GM19438 (cell line): ENCODE measurements at regions not wholly inside any gene's neighbourhood (a gene's known extent, or its start where the extent isn't known, plus 50 kb on each side); places are given as distances from the start of the nearest gene placed in this dataset.

Source experiments
- ATAC-seq: cut with Tn5 transposase; IDR thresholded peaks from one replicate; pipeline ENCODE4 v1.9.1; 2021; ENCODE audit warnings: low read depth; ENCODE audit not compliant: unreplicated experiment

- ATAC-seq, result no peak
Measured at GRCh38 chr6:165922309-165922794, 245.3 kb downstream of the TBXT start.

GRCh38 chr6:165920896-165921671 lies 246.6 kb downstream of the TBXT start:
- no peak for ATAC-seq

DNA sequence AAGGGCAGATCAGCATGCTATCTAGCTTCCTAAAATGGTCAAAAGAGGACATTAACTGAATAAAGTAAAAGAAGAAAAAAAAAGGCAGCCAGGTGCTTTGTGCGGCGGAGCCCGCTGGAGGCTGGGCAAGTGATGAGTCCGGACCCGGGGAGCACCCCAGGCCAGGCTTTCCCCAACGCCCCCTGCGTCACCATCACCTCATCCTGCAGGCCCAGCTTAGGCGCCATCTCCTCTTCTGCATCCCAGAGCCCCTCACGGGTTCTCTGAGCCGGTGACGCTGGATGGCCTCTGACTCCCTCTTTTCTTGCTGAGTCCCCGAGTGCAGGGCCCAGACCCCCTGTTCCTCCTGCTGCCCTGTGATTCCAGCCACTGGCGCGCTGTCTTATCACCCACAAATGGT lies 250.1 kb downstream of the TBXT start:
- ATAC-seq, result no peak

GRCh38 chr6:165915022-165915770 lies 252.2 kb upstream of the PDE10A start:
- no peak for ATAC-seq

DNA sequence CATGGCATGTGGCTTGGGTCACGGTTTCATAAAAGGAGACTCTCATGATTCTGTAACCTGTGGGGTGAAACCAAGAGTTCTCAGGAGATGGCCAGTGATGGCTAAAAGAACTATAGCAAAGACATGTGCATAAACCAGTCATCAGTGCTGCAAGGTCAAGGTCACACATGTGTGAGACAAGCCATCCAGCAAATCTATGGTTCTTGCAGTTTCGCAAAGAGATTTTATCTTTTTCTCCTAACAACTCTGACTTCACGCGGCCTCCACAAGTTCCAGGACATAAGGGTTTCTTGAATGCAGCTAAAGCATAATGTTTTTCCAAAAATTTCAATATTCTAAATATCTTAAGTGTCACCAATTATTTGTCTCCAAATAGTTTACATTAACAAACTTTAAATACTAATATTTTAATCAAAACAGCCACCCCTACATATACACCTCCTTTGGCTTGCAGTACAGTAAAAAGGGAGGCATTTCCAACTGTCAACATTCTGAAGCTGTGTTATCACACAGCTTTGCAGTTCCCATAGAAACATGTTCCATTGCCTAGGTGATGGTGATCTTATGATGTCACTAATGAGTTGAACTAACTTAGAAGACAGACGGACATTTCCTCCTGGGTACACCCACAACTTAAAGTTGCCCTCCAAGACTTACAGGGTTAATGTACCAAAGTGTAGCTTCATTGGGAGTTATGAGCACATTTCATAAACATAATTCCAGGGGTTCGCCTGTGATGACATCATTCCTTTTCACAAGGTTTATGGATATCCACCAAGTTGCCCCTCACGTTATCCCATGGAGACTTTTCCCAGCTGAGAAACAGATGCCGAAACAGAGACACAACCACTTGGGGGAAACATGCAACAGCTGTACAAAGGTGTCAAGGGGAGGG lies 250.9 kb upstream of the PDE10A start:
- no peak for ATAC-seq

- ATAC-seq, result no peak
Measured at GRCh38 chr6:165910184-165910966, 247.3 kb upstream of the PDE10A start.

- ATAC-seq, result no peak
Measured at GRCh38 chr6:165906736-165907135, 243.7 kb upstream of the PDE10A start.

GRCh38 chr6:165905744-165906143 lies 242.7 kb upstream of the PDE10A start:
- no peak for ATAC-seq

DNA sequence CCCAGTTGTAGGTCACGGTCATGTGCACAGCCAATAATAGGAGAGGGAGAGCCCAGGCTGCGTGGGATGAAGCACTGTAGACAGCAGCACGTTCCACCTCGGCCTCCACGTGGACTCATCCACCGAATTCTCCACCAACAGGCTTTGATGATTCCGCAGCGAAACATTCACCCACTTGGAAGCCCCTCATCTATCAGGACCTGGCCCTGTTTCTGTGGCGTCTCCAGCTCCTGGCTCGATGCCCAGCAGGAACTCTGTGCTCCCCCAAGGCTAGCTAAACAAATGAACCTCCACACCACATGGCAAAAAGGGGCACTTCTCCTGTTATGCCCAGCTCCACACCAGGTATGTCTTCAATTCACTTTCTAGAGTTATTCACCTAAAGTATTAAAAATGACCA lies 237.9 kb upstream of the PDE10A start:
- ATAC-seq, result no peak

DNA sequence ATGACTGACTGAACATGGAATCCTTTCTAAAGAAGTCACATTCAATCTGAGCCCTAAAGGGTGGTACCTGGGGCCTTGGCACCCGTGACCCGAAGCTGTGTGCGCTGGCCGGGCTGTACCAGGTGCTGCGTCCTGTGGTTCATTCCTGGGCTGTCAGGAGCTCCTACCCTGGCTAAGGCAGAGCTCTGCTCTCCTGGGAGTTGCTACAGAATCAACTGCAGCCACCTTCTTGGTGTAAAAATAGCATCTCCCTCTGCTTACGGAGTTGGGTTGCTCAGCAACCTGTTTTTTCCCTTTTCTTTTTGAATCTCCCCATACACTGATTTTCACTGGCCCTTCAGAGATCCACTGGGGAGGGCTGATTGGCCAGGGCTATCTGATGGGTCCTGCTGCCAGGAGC lies 236.6 kb upstream of the PDE10A start:
- ATAC-seq, result no peak

- ATAC-seq, result no peak
Measured at GRCh38 chr6:165895421-165896165, 232.6 kb upstream of the PDE10A start.

DNA sequence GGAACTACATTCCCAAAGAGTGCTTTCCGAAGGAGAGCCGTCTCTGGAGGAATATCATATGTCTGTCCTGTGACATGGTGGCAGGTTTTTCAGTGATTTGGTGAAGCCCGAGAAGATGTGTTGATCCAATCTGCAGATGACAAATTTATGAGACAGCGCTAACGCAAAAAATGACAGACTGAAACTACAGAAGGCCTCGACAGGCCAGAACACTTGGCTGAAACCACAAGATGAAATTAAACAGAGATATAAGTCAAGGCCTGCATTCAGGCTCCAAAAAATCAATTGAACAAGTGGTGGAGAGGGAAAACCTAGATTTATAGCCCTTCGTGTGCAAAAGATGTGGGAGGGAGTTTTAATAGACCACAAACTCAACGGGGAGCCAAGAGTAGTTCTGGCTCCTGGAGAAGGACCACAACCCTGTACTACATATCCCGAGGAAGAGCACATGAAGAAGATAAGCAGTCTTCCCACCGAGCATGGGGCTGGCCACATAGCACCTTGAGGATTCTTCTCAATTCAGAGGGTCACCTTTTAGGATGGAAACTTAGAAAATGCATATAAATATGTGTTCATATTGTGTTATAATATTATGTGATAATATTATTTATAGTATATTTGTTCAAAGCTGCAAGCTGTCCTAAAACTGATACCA lies 231.3 kb upstream of the PDE10A start:
- no peak for ATAC-seq

- no peak for ATAC-seq
Measured at GRCh38 chr6:165893431-165893830, 230.4 kb upstream of the PDE10A start.

DNA sequence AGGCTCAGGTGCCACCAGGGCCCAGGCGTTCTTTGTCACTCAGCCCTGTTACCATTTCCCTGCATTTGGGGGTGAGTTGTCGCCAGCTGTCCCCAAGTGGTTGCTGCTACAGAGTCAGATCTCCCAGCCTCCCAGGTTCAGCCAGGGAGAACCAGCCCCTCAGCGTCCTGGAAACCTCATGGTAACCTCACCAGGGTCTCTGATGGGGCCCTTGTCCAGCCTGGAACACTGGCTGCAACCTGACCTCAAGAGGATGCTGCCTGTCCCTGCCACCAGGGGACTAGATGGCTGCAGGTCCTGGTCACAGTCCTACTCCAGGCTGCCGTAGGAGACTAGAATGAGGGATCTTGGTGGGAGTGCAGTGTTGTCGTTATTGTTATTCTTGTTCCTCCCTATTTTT lies 228.3 kb upstream of the PDE10A start:
- no peak for ATAC-seq

DNA sequence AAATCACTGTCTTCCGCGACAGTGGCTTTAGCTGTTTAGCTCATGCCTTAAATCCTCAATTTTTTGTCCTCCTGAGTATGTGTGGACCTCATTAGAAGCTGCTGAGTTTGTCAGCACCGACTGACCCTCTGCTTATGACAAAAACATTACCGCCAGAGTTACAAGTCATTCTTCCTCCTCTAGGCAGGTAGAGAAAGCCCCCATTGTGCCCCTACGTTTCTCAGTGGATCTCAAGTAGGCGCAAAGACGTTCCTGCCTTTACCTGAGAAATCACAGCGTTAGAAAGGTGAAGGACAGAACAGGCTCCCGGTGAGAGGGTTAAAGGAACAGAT lies 227.3 kb upstream of the PDE10A start:
- ATAC-seq, result no peak

DNA sequence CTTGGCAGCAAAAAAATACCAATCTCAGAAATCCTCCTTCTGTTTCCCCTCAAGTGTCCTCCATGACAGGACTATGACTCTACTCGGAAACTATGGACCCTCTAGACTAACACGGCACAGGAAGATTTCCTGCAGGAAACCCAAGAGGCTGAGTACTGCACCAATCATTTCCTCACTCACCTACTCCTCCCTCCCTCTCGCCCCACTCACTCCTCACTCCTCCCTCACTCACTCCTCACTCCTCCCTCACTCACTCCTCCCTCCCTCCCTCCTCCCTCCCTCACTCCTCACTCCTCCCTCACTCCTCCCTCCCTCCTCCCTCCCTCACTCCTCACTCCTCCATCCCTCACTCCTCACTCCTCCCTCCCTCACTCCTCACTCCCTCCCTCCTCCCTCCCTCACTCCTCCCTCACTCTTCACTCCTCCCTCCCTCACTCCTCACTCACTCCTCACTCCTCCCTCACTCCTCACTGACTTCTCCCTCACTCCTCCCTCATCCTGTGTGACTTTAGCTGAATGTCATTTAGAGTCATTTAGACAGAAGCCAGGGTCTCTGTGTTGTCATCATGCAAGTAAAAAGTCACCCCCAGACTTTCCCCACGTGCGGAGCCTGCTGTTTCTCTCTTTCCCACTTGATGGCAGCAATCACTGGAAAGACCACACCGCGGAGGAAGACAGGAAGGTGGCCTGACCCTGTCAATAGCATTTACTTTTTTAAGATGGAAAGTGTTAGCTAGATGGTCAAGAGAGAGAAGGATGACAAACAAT lies 226.8 kb upstream of the PDE10A start:
- ATAC-seq, result no peak

DNA sequence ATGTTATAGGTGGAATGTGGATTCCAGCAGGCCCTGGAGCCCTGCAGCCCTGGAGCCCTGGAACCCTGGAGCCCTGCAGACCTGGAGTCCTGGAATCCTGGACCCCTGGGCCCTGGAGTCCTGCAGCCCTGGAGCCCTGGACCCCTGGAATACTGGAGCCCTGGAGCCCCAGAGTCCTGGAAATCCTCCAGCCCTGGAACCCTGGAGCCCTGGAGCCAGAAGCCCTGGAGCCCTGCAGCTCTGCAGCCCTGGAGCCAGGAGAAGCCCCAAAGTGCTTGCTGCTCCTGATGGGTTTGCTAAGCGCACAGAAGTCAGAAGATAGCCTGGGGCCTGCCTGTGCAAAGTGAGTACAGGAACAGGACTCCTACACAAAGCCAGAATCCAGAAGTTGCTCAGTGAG lies 223.1 kb upstream of the PDE10A start:
- no peak for ATAC-seq
